Mesothelial cell of epicardium (in vitro differentiated cells): ENCODE measurements at regions not wholly inside any gene's neighbourhood (a gene's known extent, or its start where the extent isn't known, plus 50 kb on each side); places are given as distances from the start of the nearest gene placed in this dataset.

Experiments
- DNase-seq, 2 experiments: peaks; one replicate each; pipeline ENCODE4 v3.0.0; 2021; ENCODE audit warnings: low spot score in 2 of 2; ENCODE audit not compliant: unreplicated experiment in 2 of 2
- H3K27ac Mint-ChIP-seq: 2 replicates; pipeline ENCODE4 v1.8.0; 2021; ENCODE audit warnings: mixed read lengths
- H3K27me3 Mint-ChIP-seq: 2 replicates; pipeline ENCODE4 v1.8.0; 2021; ENCODE audit warnings: low read depth, mixed read lengths
- H3K36me3 Mint-ChIP-seq: 2 replicates; pipeline ENCODE4 v1.8.0; 2021; ENCODE audit warnings: mixed read lengths
- H3K4me1 Mint-ChIP-seq: 2 replicates; pipeline ENCODE4 v1.8.0; 2021; ENCODE audit warnings: mixed read lengths
- H3K4me3 Mint-ChIP-seq: 2 replicates; pipeline ENCODE4 v1.8.0; 2021; ENCODE audit warnings: mild to moderate bottlenecking, moderate library complexity, mixed read lengths
- H3K9me3 Mint-ChIP-seq: 2 replicates; pipeline ENCODE4 v1.8.0; 2021; ENCODE audit warnings: mixed read lengths
- TF ChIP-seq, protein P1 (sequence below): fragments of 200-600 bp; sonication (generic); IDR thresholded peaks from one replicate; pipeline ENCODE4 v1.5.0; 2021; ENCODE audit warnings: antibody characterized with exemption; ENCODE audit not compliant: unreplicated experiment

DNA sequence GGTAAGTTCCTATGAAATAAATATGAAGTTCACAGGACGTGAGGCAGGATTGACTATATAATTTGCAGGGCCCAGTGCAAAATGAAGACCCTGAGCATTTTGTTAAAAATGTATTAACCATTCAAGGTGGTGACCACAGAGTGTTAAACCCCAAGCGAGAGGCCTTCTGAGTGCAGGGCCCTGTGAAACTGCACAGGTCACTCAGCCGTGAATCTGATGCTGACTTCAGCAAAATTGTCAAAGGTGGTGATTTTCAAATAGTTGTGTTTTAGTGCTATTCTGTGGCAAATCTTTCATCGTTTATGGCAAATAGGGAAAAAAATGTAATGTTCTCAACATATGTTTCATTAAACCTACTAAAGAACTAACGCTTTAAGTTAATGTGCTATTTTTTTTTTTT is 334.0 kb upstream of the NAV3 start:
- H3K27me3 Mint-ChIP-seq = no peaks in the 10 kb centered on the region
- H3K27ac Mint-ChIP-seq = no peak overlapping the region
- H3K9me3 Mint-ChIP-seq = no peaks in the 10 kb centered on the region
- no peak for DNase-seq
- no peaks in the 10 kb centered on the region for H3K4me1 Mint-ChIP-seq
- TF ChIP-seq, protein P1, sequence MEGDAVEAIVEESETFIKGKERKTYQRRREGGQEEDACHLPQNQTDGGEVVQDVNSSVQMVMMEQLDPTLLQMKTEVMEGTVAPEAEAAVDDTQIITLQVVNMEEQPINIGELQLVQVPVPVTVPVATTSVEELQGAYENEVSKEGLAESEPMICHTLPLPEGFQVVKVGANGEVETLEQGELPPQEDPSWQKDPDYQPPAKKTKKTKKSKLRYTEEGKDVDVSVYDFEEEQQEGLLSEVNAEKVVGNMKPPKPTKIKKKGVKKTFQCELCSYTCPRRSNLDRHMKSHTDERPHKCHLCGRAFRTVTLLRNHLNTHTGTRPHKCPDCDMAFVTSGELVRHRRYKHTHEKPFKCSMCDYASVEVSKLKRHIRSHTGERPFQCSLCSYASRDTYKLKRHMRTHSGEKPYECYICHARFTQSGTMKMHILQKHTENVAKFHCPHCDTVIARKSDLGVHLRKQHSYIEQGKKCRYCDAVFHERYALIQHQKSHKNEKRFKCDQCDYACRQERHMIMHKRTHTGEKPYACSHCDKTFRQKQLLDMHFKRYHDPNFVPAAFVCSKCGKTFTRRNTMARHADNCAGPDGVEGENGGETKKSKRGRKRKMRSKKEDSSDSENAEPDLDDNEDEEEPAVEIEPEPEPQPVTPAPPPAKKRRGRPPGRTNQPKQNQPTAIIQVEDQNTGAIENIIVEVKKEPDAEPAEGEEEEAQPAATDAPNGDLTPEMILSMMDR = no peak
- no peak overlapping the region for H3K4me3 Mint-ChIP-seq
- H3K36me3 Mint-ChIP-seq = no peaks in the 10 kb centered on the region

DNA sequence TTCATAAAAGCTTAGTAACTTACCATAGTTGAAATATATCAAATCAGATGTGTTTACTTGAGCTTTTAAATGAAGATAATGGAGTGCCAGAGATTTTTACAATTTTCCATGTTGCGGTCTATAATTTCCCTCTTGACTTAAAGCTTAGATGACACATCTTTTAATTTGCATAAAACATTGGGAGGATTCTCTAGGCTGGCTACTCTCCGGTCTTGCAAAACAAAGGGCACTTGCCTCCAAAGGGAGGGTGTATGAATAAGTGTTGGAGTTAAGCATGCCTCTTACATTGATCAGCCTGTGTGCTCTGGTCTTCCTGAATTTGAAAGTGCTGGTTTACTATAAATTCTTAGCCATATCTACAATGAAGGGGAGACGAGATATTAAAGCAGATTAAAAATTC is 336.4 kb upstream of the NAV3 start:
- Mint-ChIP-seq H3K27ac (no peak overlapping the region), H3K27me3 (no peaks in the 10 kb centered on the region), H3K4me3 (no peak overlapping the region), H3K4me1 (no peaks in the 10 kb centered on the region), H3K36me3 (no peaks in the 10 kb centered on the region), H3K9me3 (peaks cover 7% of the 10 kb centered on the region)
- no peak for DNase-seq
- TF ChIP-seq, protein P1 = no peak

DNA sequence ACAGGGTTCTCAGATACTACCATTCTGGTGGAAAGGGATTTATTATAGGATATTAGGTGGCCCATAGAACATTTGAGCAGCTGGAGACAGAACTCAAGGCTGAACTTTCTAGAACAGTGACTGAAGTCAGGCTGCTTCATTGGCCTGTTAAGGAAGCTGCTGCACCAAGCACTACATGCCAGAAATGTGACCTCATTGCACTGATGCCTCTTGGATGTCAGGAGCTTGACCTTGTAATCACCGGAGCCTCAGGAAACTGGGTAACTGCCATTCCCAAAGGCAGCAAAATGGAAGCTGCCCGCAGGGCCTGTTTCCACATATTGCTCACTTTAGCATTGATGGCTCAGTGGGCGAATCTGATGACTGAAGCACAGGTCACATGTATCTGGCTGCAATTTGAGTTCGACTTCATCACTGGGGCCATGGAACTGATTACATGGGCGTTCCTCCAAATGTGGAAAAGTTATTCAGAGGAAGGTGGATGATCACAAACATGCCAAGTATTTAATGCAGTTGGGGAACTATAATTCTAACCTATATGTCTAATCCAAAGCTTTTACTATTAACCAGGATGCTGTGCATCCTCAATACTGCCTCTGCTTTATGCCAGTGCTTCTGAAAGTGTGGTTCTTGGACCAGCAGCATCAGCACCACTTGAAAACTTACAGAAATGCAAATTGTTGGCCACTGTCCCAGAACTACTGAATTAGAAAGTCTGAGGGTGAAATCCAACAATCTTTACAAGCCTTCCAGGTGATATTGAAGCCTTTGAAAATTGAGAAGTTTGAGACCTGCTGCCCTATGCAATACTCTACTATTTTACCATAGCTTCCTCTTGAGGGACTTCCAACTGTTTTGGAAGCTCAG is 337.2 kb upstream of the NAV3 start:
- Mint-ChIP-seq H3K9me3 (peaks cover 7% of the 10 kb centered on the region), H3K27me3 (no peaks in the 10 kb centered on the region), H3K27ac (no peak overlapping the region), H3K4me3 (no peak overlapping the region), H3K4me1 (peaks cover 4% of the 10 kb centered on the region), H3K36me3 (no peaks in the 10 kb centered on the region)
- TF ChIP-seq, protein P1 = no peak
- DNase-seq = no peak

DNA sequence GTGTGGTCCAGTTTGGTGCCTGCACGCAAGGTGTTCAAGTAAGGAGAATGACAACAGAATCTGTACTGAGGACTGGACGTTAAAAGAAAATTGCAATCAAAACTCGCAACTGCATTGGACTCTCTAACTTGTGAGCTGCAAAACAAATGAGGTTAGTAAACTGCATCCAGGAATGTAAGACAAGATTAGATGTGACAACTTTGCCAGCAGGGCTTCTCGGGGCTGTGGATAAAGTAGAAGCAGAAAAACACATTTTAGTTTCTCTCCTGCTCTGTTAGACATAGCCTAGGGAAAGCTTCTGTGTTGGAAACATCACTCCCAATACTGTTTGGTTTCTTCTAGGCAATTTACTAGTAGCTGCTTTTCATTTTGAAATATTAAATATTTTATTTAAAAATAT is 338.2 kb upstream of the NAV3 start:
- DNase-seq = no peak
- Mint-ChIP-seq H3K27ac (no peak overlapping the region), H3K4me1 (peaks cover 12% of the 10 kb centered on the region), H3K36me3 (no peaks in the 10 kb centered on the region), H3K9me3 (peaks cover 7% of the 10 kb centered on the region), H3K27me3 (no peaks in the 10 kb centered on the region), H3K4me3 (no peak overlapping the region)
- TF ChIP-seq, protein P1 = no peak

DNA sequence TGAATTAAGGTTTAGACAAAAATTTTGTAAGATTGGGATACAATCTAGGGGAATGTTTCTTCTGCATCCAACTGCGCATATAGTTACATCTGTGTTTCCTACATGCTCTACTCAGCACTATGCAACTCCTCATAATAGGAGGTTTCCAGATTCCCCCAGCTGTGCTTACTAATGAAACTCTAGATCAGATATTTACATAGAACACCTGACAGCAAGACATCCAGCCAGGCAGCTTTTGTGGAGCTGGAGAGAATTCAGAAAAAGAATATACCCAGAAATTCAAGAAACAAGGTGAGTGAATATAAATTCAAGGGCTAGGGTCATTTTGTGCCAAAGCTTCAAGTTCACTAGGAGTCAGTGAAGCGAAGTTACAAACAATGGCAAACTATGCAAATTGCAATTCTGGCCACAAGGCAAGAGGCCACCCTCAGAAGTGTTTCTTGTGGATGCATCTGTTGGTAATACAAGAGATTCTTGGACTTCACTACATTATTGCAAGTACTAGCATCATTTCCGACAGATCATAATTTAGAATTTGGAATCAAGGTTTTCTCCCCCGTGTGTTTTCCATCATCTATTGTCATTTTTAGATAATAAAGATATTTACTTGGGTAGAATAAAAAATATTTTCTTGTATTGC is 341.2 kb upstream of the NAV3 start:
- H3K4me3 Mint-ChIP-seq = no peak overlapping the region
- TF ChIP-seq, protein P1 = no peak
- H3K27me3 Mint-ChIP-seq = no peaks in the 10 kb centered on the region
- H3K9me3 Mint-ChIP-seq = peaks cover 7% of the 10 kb centered on the region
- H3K36me3 Mint-ChIP-seq = no peaks in the 10 kb centered on the region
- H3K4me1 Mint-ChIP-seq = peaks cover 28% of the 10 kb centered on the region
- no peak for DNase-seq
- no peak overlapping the region for H3K27ac Mint-ChIP-seq
